ENCODE measurements at regions not wholly inside any gene's neighbourhood (a gene's known extent, or its start where the extent isn't known, plus 50 kb on each side); places are given as distances from the start of the nearest gene placed in this dataset.

- no peak overlapping the region for H3K4me3 Mint-ChIP-seq
Measured at GRCh38 chr13:86986448-86986847, 684.7 kb upstream of the SLITRK5 start.

More at GRCh38 chr13:86986448-86986847, 684.7 kb upstream of the SLITRK5 start:
- Mint-ChIP-seq H3K9me3 (no peaks in the 10 kb centered on the region), H3K27me3 (ENCODE audit: low read depth) (no peaks in the 10 kb centered on the region), H3K27ac (no peak overlapping the region), H3K36me3 (no peaks in the 10 kb centered on the region), H3K4me1 (no peaks in the 10 kb centered on the region)
- POLR2A ChIA-PET: no interaction called here
- no peak for DNase-seq (ENCODE audit: low spot score)
- no peak for ATAC-seq
- TF ChIP-seq, protein P1, sequence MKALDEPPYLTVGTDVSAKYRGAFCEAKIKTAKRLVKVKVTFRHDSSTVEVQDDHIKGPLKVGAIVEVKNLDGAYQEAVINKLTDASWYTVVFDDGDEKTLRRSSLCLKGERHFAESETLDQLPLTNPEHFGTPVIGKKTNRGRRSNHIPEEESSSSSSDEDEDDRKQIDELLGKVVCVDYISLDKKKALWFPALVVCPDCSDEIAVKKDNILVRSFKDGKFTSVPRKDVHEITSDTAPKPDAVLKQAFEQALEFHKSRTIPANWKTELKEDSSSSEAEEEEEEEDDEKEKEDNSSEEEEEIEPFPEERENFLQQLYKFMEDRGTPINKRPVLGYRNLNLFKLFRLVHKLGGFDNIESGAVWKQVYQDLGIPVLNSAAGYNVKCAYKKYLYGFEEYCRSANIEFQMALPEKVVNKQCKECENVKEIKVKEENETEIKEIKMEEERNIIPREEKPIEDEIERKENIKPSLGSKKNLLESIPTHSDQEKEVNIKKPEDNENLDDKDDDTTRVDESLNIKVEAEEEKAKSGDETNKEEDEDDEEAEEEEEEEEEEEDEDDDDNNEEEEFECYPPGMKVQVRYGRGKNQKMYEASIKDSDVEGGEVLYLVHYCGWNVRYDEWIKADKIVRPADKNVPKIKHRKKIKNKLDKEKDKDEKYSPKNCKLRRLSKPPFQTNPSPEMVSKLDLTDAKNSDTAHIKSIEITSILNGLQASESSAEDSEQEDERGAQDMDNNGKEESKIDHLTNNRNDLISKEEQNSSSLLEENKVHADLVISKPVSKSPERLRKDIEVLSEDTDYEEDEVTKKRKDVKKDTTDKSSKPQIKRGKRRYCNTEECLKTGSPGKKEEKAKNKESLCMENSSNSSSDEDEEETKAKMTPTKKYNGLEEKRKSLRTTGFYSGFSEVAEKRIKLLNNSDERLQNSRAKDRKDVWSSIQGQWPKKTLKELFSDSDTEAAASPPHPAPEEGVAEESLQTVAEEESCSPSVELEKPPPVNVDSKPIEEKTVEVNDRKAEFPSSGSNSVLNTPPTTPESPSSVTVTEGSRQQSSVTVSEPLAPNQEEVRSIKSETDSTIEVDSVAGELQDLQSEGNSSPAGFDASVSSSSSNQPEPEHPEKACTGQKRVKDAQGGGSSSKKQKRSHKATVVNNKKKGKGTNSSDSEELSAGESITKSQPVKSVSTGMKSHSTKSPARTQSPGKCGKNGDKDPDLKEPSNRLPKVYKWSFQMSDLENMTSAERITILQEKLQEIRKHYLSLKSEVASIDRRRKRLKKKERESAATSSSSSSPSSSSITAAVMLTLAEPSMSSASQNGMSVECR (CRISPR knock-in tag; IDR thresholded peaks at IDR 0.05; ENCODE audit: borderline replicate concordance): no peak
- TF ChIP-seq NFATC4 (CRISPR knock-in tag; IDR thresholded peaks at IDR 0.05) (no peak), PRDM15 (CRISPR knock-in tag; IDR thresholded peaks at IDR 0.05) (no peak), MLX (CRISPR knock-in tag; IDR thresholded peaks at IDR 0.05) (no peak), ATF1 (CRISPR knock-in tag; IDR thresholded peaks at IDR 0.05) (no peak), SMAD4 (CRISPR knock-in tag; IDR thresholded peaks at IDR 0.05) (no peak), TCF7 (CRISPR knock-in tag; IDR thresholded peaks at IDR 0.05; ENCODE audit: low read depth) (no peak), NR1H2 (CRISPR knock-in tag; IDR thresholded peaks at IDR 0.05) (no peak), IRF2 (CRISPR knock-in tag; IDR thresholded peaks at IDR 0.05; ENCODE audit: borderline replicate concordance, low read depth) (no peak), CREB1 (CRISPR knock-in tag; IDR thresholded peaks at IDR 0.05) (no peak), ATF6 (CRISPR knock-in tag; IDR thresholded peaks at IDR 0.05) (no peak), OVOL2 (CRISPR knock-in tag; IDR thresholded peaks at IDR 0.05; ENCODE audit: borderline replicate concordance) (no peak), NFYB (CRISPR knock-in tag; conservative IDR thresholded peaks at IDR 0.05; ENCODE audit: low read depth) (no peak), ZNF121 (CRISPR knock-in tag; IDR thresholded peaks at IDR 0.05) (no peak), TP53 (CRISPR knock-in tag; IDR thresholded peaks at IDR 0.05) (no peak)
- TF ChIP-seq, protein P2, sequence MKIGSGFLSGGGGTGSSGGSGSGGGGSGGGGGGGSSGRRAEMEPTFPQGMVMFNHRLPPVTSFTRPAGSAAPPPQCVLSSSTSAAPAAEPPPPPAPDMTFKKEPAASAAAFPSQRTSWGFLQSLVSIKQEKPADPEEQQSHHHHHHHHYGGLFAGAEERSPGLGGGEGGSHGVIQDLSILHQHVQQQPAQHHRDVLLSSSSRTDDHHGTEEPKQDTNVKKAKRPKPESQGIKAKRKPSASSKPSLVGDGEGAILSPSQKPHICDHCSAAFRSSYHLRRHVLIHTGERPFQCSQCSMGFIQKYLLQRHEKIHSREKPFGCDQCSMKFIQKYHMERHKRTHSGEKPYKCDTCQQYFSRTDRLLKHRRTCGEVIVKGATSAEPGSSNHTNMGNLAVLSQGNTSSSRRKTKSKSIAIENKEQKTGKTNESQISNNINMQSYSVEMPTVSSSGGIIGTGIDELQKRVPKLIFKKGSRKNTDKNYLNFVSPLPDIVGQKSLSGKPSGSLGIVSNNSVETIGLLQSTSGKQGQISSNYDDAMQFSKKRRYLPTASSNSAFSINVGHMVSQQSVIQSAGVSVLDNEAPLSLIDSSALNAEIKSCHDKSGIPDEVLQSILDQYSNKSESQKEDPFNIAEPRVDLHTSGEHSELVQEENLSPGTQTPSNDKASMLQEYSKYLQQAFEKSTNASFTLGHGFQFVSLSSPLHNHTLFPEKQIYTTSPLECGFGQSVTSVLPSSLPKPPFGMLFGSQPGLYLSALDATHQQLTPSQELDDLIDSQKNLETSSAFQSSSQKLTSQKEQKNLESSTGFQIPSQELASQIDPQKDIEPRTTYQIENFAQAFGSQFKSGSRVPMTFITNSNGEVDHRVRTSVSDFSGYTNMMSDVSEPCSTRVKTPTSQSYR (CRISPR knock-in tag; IDR thresholded peaks at IDR 0.05): no peak
- TF ChIP-seq, protein P3, sequence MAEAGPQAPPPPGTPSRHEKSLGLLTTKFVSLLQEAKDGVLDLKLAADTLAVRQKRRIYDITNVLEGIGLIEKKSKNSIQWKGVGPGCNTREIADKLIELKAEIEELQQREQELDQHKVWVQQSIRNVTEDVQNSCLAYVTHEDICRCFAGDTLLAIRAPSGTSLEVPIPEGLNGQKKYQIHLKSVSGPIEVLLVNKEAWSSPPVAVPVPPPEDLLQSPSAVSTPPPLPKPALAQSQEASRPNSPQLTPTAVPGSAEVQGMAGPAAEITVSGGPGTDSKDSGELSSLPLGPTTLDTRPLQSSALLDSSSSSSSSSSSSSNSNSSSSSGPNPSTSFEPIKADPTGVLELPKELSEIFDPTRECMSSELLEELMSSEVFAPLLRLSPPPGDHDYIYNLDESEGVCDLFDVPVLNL (CRISPR knock-in tag; IDR thresholded peaks at IDR 0.05; ENCODE audit: borderline replicate concordance, low read depth): no peak
- CTCF ChIA-PET: interaction anchor here (0.9 kb wide), 1 partner anchor 11 kb away, joined by 3 read pairs; no protein-coding TSS in a partner anchor

Data from WTC11 (cell line).